GM12892 (cell line): ENCODE measurements at regions not wholly inside any gene's neighbourhood (a gene's known extent, or its start where the extent isn't known, plus 50 kb on each side); places are given as distances from the start of the nearest gene placed in this dataset.

Source experiments
- DNase-seq: peaks from one replicate; pipeline ENCODE4 v3.0.0; 2011; ENCODE audit not compliant: insufficient read length
- FAIRE-seq: peaks from 2 replicates; lab custom pipeline; 2011; peaks lifted over from hg19 to GRCh38; lab: Jason Lieb, UNC
- POLR2A ChIP-seq: IDR thresholded peaks from 2 replicates; pipeline ENCODE4 v1.6.1; 2011; ENCODE audit warnings: low read depth, low read length, control low read depth
- POLR2AphosphoS5 ChIP-seq: IDR thresholded peaks from 2 replicates; pipeline ENCODE4 v1.6.1; 2011; ENCODE audit warnings: low read depth, low read length, control low read depth
- TAF1 ChIP-seq: IDR thresholded peaks from 2 replicates; pipeline ENCODE4 v1.6.1; 2011; ENCODE audit warnings: low read depth, mild to moderate bottlenecking, control low read depth, low read length, borderline replicate concordance

GRCh38 chr9:78548670-78549069 lies 251.7 kb downstream of the PSAT1 start:
- DNase-seq (no peak), FAIRE-seq (no peak)
- TF ChIP-seq POLR2A (no peak), POLR2AphosphoS5 (no peak)

GRCh38 chr9:78549711-78550110 lies 252.8 kb downstream of the PSAT1 start:
- DNase-seq, result no peak
- no peak for FAIRE-seq
- TF ChIP-seq POLR2A (no peak), POLR2AphosphoS5 (no peak)

GRCh38 chr9:78552802-78553201 lies 255.9 kb downstream of the PSAT1 start:
- DNase-seq, result no peak
- no peak for FAIRE-seq
- TF ChIP-seq TAF1 (no peak), POLR2A (no peak), POLR2AphosphoS5 (no peak)

GRCh38 chr9:78557540-78557939 lies 260.6 kb downstream of the PSAT1 start:
- no peak for DNase-seq
- no peak for FAIRE-seq
- no peak for TF ChIP-seq POLR2AphosphoS5
- no peak for TF ChIP-seq POLR2A
- no peak for TF ChIP-seq TAF1

GRCh38 chr9:78559449-78559885 lies 262.5 kb downstream of the PSAT1 start:
- DNase-seq, result no peak
- no peak for TF ChIP-seq TAF1
- TF ChIP-seq POLR2AphosphoS5, result no peak
- TF ChIP-seq POLR2A, result no peak
- FAIRE-seq, result no peak

GRCh38 chr9:78562021-78562420 lies 265.1 kb downstream of the PSAT1 start:
- no peak for FAIRE-seq

GRCh38 chr9:78563269-78563668 lies 266.3 kb downstream of the PSAT1 start:
- TF ChIP-seq TAF1 (no peak), POLR2A (no peak), POLR2AphosphoS5 (no peak)
- DNase-seq, result no peak
- no peak for FAIRE-seq

More at GRCh38 chr9:78562021-78562420, 265.1 kb downstream of the PSAT1 start:
- DNase-seq, result no peak
- no peak for TF ChIP-seq POLR2A
- TF ChIP-seq POLR2AphosphoS5, result no peak
- no peak for TF ChIP-seq TAF1

GRCh38 chr9:78565481-78565880 lies 268.6 kb downstream of the PSAT1 start:
- DNase-seq (no peak), FAIRE-seq (no peak)
- TF ChIP-seq POLR2AphosphoS5 (no peak), POLR2A (no peak), TAF1 (no peak)

GRCh38 chr9:78566521-78566920 lies 269.6 kb downstream of the PSAT1 start:
- FAIRE-seq (no peak), DNase-seq (no peak)
- TF ChIP-seq POLR2A (no peak), TAF1 (no peak), POLR2AphosphoS5 (no peak)

GRCh38 chr9:78566948-78567675 lies 270.2 kb downstream of the PSAT1 start:
- FAIRE-seq, result no peak
- DNase-seq, result no peak
- no peak for TF ChIP-seq POLR2AphosphoS5
- no peak for TF ChIP-seq POLR2A
- TF ChIP-seq TAF1, result no peak

- DNase-seq, result no peak
- FAIRE-seq, result no peak
- TF ChIP-seq POLR2A, result no peak
- TF ChIP-seq POLR2AphosphoS5, result no peak
- no peak for TF ChIP-seq TAF1
These were observed 270.8 kb downstream of the PSAT1 start for GRCh38 chr9:78567693-78568092.

GRCh38 chr9:78568774-78569173 lies 271.8 kb downstream of the PSAT1 start:
- FAIRE-seq (no peak), DNase-seq (no peak)
- TF ChIP-seq POLR2AphosphoS5 (no peak), TAF1 (no peak), POLR2A (no peak)

- TF ChIP-seq POLR2AphosphoS5 (no peak), TAF1 (no peak), POLR2A (no peak)
- no peak for DNase-seq
- no peak for FAIRE-seq
These were observed 275.3 kb downstream of the PSAT1 start for GRCh38 chr9:78572266-78572665.
